Right kidney (tissue), 1 donor: ENCODE measurements at regions not wholly inside any gene's neighbourhood (a gene's known extent, or its start where the extent isn't known, plus 50 kb on each side); places are given as distances from the start of the nearest gene placed in this dataset.
A peak's percentile ranks its signal among the peaks of the same experiment; 100 is the strongest.
"Not testable (repeated sequence)": the region's sequence is repeated elsewhere in the genome, so short reads cannot be mapped to it uniquely, and the experiment has no call there.

ENCODE experiments used
- DNase-seq: peaks from one replicate; pipeline ENCODE4 v3.0.0-alpha.2; 2016

DNA sequence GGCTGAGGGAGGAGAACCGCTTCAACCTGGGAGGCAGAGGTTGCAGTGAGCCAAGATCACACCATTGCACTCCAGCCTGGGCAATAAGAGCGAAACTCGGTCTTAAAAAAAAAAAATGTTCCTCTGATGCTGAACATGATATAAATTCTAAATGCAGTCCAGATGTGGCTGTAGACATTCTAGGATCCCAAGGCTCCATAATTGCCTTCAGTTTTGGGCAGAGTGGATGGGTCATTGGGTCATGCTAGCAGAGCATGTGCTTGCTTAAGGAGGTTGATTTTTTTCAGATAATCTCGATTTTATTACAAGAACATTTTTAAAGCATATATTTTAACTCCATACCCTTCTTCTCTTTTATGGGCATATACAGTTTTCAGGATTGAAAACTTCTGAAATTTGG is 112.0 kb downstream of the UTRN start:
- no peak for DNase-seq

DNA sequence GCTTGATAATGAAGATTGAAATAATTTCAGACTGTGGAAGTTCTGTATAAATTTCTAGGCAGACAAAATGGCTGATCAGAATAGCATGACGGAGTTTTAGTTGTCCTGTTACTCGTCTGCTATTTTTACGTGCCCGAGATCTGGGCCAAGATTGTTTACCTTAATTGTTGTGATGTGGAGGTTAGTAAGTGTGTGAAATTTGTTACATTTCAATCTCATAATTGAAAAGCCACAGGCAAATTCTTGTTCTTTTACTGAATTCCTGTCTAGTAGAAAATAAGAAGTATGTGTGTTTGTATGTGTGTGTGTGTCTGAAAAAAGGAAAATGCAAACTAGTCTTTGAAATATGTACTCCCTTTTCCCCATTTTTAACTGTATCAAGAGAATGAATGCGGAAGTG is 115.2 kb downstream of the UTRN start:
- DNase-seq: no peak

DNA sequence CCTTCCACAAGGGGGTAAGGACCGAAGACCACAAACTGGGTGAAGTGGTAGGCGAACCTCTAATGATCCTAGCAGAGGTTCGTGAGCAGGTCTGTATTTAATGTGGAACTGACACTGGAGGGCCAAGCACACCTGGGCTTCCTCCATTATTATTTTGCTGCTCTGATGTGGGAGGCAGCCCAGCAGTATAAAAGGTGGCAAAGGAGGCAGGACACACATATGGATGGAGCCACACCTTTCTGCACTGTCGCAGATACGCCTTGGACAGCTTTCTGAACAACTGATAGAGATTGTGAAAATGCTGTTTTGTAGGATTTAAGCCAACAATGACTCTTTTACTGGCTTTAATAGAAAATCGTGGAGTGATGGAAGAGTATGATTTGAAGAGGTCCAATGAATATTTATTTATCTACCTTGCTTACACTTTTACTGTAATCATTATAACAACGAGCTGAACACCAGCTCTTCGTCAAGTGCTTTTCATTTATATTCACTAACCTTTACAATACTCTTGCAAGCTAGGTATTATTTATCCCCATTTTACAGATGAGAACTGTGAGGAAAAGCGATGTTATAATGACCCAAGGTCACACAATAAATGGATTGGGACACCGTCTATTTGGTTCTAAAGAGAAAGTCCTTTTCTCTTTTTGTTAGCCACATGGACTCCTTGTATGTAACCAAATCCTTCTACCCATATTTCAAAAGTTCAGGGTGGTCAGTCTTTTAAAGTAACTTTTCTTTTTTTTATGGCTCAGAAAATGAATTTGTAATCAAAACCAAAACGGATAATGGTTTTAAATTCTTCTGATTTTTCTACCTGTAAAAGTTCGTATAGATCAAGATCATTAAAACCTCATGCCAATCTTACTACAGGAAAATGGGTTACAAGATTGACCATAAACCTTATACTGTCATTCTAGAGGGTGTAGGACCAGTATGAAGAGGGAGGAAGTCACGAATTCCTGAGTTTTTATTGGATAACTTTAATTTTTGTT is 116.9 kb downstream of the UTRN start:
- DNase-seq: no peak

DNA sequence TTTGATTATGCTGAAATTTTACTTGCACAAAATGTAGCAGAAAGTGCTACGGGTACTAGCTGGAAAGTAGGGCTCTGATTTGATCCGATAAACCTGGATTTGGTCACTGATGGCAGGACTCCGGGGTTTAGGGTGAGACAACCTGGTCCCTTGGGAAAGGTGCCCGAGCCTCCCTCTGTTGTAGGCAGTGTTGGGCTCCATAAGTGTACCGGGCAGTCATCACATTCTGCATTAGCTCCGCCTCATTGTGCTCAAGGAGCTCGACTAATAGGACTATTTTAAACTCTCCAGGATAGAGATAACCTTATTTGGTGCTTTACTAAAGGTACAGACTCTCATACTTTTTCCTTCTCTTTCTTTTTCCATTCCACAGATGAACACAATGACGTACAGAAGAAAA is 117.6 kb downstream of the UTRN start:
- DNase-seq: no peak

DNA sequence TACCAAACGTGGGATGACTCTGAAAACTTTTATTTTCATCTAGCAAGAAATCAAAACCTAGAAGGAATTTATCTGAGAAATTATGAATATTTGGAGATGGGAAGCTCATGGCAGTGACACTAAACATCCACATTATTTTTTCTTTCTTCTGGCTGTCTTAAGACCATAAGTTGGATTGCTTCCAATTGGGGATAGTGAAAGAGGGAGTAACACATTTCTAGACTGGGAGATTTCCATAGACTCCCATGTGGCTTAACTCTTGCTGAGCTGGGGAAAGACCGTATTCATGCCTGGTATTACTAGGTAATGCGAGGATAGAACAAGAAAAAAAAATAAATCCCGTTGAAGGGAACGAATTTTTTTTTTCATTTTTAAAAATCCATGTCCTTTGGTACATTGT is 120.0 kb downstream of the UTRN start:
- DNase-seq: no peak

DNA sequence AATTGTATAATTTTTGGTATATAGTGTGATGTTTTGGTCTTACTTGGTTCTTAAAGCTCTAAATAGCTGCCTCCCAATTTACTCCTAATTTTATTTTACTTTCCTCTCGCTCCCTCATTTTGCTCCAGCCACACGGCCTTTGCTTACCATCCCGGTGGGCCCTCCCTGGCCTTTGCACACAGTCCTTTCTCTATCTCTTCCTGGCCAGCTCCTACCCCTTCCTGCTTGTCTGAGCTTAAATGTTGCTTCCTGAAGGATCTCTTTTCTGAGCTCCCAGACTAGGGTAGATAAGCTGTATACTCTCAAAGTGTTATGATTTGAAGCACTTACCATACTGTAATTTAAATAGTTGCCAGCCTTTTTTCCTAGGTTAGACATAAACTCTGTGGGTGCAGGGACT is 121.7 kb downstream of the UTRN start:
- no peak for DNase-seq

DNA sequence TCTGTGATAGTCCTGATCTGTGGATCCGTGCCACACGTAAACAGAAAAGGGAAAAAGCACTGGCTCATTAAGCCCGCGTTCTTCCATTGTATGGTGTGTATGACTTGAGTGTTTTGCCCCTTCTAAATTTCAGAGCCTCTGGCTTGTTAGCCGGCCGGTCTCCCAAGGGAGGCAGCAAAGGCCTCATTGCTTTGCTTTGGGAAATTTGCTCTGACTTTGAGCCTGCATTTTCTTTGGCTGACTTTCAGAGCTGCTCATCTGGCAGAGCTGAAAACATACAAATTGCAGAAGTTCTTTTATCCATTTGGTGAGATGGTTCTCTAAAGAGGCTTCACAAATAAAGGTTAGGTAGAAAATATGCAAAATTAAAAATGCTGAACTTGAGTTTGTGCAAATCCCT is 123.0 kb downstream of the UTRN start:
- DNase-seq: no peak

DNA sequence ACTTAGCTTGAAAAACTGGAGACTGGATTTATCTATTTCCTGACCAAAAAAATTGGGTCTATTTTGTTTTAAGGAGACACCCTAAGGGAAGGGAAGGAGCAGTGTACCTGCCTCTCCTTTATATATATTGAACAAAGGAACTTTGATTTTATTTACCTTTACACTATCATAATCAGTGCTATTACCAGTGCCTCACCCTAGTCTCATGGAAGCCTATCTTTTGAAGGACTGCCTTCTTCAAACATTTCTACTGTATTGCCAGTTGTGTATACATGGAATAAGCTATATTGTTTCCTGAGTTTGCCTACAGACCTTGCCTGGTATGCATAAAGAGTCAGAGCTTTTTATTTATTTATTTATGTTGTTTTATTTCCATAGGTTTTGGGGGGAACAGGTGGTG is 124.9 kb downstream of the UTRN start:
- no peak for DNase-seq

DNA sequence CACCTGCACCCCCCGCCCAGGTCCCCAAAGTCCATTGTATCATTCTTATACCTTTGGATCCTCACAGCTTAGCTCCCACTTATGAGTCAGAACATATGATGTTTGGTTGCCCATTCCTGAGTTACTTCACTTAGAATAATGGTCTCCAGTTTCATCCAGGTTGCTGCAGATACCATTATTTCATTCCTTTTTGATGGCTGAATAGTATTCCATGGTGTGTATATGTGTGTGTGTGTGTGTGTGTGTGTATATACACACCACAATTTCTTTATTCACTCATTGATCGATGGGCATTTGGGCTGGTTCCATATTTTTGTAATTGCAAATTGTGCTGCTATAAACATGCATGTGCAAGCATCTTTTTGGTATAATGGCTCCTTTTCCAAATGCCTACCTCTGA is 125.4 kb downstream of the UTRN start:
- DNase-seq: not testable (repeated sequence)

DNA sequence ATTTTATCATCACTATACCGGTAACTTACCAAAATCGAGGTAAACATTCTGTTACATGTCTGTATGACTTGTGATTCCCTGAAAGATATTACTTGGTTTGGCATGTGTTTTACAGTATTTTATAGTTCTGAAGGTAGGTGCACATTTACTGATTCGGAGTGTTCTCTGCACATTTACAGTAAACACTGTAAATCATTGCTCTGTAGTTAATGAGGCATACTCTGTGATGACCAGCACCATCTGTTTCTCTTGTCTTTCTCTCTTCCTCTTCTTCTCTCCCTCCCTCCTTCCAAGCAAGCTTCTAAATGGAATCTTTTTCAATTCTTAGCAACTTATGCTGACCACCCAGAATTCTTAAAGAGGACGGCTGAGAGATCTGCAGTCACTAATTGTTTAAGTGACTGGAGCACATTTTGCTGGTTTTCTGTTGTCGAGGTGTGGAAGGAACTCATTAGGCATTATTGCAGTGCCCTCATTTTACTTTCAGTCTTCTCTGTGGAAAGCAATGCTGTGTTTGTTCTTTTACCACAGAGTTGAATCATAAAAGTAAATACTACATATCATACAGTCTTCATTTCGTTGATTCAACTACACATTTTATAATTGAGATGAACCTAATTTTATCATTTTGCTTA is 126.5 kb downstream of the UTRN start:
- DNase-seq: peak; percentile 43

DNA sequence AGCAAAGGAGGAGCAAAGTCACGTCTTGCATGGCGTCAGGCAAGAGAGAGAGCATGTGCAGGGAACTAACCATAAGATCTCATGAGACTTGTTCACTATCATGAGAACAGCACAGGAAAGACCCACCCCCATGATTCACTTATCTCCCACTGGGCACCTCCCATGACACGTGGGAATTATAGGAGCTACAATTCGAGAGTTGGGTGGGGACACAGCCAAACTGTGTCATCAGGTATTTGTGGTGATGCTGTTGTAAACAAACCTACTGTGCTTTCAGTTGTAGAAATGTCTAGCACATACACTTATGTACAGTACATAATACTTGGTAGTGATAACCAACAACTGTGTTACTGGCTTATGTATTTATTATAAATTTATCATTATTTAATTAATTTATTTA is 128.3 kb downstream of the UTRN start:
- DNase-seq: no peak

DNA sequence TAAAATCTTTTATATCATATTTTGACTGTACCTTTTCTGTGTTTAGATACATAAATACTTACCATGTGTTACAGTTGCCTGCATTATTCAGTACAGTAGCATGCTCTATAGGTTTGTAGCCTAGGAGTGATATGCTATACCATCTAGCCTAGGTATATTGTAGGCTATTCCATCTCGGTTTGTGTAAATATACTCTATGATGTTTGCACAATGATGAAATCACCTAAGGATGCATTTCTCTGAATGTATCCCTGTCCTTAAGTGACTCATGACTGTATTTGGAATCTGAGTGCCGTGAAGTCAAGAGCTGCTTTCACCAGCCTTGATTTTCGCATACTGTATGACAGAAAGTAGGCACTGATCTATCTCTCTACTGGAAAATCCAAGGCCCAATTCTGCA is 129.9 kb downstream of the UTRN start:
- no peak for DNase-seq

DNA sequence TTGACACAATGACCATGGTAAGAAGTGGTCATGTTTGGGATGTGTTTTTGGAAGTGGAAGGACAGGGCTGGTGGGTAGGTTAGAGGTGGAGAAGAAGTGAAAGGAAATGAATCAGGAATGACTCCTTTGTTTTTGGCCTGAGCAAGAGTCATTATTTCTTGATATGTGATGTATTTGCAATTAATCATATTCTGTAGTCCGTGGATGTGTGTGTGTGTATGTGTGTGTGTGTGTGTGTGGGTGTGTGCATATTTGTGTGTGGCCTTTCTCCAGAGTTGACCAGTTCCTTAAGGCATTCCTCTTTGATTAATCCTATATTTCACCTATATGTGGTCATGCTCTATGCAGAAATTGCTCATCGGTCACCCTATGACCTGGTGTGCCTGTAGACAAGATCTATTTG is 130.7 kb downstream of the UTRN start:
- DNase-seq: no peak

DNA sequence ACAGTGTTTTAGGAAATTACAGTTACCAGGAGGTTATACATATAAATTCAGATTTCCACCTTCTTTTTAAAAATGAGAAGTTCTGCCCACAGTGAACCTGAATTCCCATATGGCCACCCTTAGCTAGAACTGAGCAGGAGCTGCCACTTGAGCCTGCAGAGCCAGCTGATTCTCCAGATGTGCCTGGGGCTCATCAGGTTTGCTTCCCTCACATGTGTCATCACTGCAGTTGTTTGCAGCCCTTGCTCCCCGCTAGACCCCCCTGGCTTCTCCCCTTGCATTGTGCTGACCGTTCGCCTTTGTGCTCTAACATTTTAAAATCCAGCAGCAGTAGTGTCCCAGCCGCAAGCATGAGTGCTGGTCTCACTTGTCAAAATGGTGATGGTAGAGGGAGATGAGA is 131.1 kb downstream of the UTRN start:
- no peak for DNase-seq

DNA sequence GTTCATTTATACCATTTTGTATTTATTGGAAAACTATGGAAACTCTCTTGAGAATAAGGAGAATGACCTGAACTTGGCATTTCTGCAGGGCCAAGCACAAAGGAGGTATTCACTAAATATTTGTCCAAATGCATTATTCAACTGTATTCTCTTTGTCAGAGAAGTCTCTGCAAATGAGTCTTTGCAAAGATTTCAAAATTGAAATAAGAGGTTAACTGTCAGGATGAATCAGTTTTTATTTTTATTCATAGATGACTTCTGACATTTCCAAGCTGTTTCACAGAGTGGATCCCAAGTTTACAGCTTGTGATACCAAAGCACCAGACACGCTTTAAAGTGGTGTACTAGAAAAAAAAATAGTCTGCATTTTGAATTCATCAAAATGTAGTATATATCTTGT is 131.6 kb downstream of the UTRN start:
- DNase-seq: no peak

DNA sequence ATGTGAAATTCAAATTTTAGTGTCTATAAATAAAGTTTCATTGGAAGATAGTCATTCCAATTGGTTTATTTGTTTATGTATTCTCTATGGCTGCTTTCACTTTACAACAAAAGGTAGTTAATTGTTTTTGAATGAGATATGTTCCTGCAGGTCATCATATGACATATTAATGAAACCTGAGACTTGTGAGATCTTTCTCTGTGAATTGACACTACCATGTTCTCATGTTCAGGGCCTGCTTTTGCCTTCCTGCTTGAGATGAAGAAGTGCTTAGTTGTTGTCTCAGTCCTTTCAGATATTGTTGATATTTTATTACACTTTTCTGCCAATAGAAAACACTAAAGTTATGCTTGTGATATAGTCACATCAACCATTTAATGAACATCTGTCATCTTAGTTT is 132.5 kb downstream of the UTRN start:
- no peak for DNase-seq

DNA sequence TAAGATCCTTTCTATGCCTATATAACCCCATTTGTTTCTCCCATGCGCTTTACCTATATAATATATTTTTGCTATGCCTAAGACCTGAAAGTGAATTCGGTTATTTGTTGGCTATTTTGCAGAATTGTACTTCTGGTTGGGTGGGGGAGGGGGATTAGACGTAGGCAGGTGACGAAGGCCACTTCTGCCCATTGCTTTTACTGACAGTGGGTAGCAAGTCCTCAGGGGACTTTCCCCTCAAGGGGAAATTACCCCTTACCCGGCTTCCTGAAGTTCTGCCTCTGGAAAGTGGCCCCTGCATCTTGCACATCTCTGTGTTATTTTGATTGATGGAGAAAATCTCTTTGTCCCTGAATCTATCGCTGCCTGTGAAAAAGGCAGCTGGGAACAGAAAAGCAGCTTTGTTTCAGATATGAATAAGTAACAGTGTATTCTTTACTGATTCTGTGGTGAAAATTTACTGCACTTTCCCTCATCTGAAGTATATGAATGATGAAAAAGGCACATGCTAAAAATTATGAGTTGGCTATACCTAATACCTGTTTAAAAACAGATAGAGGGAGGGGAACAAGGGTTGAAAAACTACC is 133.9 kb downstream of the UTRN start:
- DNase-seq: no peak

DNA sequence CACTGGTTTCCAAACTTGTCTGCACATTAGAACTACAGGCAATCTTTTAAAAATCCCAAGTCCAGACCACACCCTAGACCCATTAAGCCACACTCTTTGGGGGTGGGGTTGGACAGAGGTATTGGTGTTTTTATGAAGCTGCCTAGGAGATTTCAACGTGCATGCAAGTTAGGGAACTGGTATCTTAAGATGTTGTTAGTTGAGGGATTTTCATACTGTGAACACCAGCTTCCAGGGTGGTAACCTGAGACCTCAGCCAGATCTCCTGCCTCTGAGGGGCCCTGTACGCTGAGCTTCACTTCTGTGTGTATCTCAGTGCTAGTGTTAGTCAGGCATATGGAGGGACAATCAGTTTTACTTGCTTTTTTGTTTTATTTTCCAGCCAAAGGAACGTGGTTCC is 138.0 kb downstream of the UTRN start:
- no peak for DNase-seq

DNA sequence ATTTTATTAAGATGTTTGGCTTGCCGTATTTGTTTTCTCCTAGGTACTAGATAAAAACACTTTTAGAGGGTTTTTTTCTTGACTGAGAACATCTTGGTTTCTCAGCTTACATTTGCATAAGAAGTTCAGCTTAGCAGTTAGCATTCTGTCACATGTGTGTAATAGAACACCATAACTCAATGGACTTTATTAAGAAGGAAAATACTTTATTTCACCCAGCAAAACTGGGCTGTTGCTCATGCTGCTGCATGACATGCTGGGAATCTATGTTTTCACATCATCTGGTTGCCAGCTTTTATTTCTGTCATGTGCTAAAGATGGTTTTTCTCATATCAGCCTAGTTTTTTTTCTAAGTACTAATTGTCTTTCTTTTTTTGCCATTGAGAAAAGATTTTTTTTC is 144.6 kb downstream of the UTRN start:
- no peak for DNase-seq

DNA sequence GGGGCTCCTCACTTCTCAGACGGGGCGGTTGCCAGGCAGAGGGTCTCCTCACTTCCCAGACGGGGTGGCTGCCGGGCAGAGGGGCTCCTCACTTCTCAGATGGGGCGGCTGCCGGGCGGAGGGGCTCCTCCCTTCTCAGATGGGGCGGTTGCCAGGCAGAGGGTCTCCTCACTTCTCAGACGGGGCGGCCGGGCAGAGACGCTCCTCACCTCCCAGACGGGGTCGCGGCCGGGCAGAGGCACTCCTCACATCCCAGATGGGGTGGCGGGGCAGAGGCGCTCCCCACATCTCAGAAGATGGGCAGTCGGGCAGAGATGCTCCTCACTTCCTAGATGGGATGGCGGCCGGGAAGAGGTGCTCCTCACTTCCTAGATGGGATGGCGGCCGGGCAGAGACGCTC is 148.3 kb downstream of the UTRN start:
- DNase-seq: not testable (repeated sequence)

DNA sequence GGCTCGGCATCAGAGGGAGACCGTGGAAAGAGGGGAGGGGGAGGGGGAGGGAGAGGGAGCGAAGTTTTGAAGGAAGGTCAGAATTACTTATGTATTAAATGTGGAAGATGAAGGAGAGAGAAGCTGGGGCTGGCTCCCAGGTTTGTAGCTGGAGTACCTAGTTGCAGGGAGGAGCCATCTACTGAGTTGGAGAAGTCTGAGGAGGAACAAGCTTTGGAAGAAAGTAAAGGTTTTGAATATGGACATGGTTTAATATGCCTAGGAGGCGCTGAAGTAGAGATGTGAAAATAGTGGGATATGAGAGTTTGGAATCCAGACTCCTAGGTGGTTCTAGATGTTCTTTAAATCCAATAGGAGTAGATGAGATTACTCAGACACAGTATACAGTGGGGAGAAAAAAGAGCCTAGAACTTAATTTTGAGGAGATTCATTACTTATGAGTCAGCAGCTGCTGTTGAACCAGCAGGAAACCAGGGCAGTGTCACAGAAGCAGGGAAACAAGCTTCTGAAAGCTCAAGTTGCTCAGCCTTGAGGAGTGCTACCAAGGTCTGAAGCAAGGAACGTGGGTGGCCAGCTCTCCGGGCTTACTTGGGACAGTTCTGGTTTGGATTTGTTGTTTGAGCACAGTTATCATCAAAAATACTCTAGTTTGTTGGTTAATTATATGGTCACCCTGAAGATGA is 149.3 kb downstream of the UTRN start:
- no peak for DNase-seq

DNA sequence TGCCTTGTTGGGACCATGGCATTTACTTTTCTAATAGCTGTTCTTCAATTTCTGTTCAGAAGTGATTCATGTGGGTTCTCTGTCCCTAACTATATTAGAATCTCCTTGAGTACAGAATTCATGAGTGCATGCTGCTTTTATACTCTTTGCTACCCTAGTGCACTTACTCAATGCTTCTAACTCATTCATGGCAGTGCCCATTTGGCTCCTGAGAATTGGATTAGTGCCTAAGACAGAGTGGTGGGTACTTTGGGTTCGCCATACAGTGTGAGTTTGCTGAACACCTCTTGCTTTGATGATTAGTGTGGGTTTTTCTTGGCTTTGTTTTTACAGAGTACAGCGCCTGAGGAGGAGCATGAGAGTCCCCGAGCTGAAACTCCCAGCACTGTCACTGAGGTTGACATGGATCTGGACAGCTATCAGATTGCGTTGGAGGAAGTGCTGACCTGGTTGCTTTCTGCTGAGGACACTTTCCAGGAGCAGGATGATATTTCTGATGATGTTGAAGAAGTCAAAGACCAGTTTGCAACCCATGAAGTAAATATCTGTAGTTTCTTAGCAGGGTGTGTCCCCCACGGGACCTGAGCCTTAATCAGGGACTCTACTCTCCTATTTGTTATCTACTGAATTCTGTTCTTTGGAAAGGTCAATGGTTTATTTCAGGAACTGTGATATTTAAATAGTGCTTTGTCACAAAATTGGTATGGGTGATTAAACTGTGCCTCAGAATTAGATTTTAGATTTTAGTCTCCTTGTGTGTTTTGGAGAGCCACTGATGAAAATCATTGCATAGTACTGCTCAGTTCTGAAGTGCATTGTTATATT is 150.7 kb downstream of the UTRN start:
- no peak for DNase-seq
